ENCODE measurements at regions not wholly inside any gene's neighbourhood (a gene's known extent, or its start where the extent isn't known, plus 50 kb on each side); places are given as distances from the start of the nearest gene placed in this dataset.
A peak's percentile ranks its signal among the peaks of the same experiment; 100 is the strongest.

- no peak overlapping the region for H3K27ac Mint-ChIP-seq
- TF ChIP-seq CTCF (conservative IDR thresholded peaks at IDR 0.05) = no peak
- no peaks in the 10 kb centered on the region for H3K36me3 Mint-ChIP-seq
- H3K27me3 Mint-ChIP-seq = peaks cover 4% of the 10 kb centered on the region
- DNase-seq (ENCODE audit: extremely low spot score, unreplicated experiment) = no peak
- H3K4me1 Mint-ChIP-seq (ENCODE audit: unreplicated experiment) = peaks cover 8% of the 10 kb centered on the region
- no peaks in the 10 kb centered on the region for H3K9me3 Mint-ChIP-seq
- no peak overlapping the region for H3K4me3 Mint-ChIP-seq
Measured at GRCh38 chr4:183586824-183587223, 72.2 kb downstream of the RWDD4 start.

- H3K27ac Mint-ChIP-seq = peak overlapping the region; percentile 58
- H3K4me1 Mint-ChIP-seq (ENCODE audit: unreplicated experiment) = peaks cover 8% of the 10 kb centered on the region
- no peak for DNase-seq (ENCODE audit: extremely low spot score, unreplicated experiment)
- H3K27me3 Mint-ChIP-seq = peaks cover 4% of the 10 kb centered on the region
- H3K4me3 Mint-ChIP-seq = peak overlapping the region; percentile 45
- no peak for TF ChIP-seq CTCF (conservative IDR thresholded peaks at IDR 0.05)
- H3K36me3 Mint-ChIP-seq = no peaks in the 10 kb centered on the region
- H3K9me3 Mint-ChIP-seq = no peaks in the 10 kb centered on the region
Measured at GRCh38 chr4:183588169-183588675, 70.8 kb downstream of the RWDD4 start.

- Mint-ChIP-seq H3K36me3 (no peaks in the 10 kb centered on the region), H3K4me3 (peak overlapping the region; percentile 45), H3K9me3 (no peaks in the 10 kb centered on the region), H3K4me1 (ENCODE audit: unreplicated experiment) (peaks cover 8% of the 10 kb centered on the region), H3K27ac (peak overlapping the region; percentile 58), H3K27me3 (peaks cover 4% of the 10 kb centered on the region)
- TF ChIP-seq CTCF (conservative IDR thresholded peaks at IDR 0.05) = no peak
- DNase-seq (ENCODE audit: extremely low spot score, unreplicated experiment) = no peak
Measured at GRCh38 chr4:183588691-183589090, 70.3 kb downstream of the RWDD4 start.

- H3K4me1 Mint-ChIP-seq (ENCODE audit: unreplicated experiment) = peaks cover 8% of the 10 kb centered on the region
- H3K9me3 Mint-ChIP-seq = no peaks in the 10 kb centered on the region
- no peak overlapping the region for H3K4me3 Mint-ChIP-seq
- H3K27me3 Mint-ChIP-seq = peaks cover 4% of the 10 kb centered on the region
- no peak overlapping the region for H3K27ac Mint-ChIP-seq
- TF ChIP-seq CTCF (conservative IDR thresholded peaks at IDR 0.05) = no peak
- H3K36me3 Mint-ChIP-seq = no peaks in the 10 kb centered on the region
- no peak for DNase-seq (ENCODE audit: extremely low spot score, unreplicated experiment)
Measured at GRCh38 chr4:183589461-183590099, 69.4 kb downstream of the RWDD4 start.

All from type B pancreatic cell (in vitro differentiated cells).